ENCODE measurements at regions not wholly inside any gene's neighbourhood (a gene's known extent, or its start where the extent isn't known, plus 50 kb on each side); places are given as distances from the start of the nearest gene placed in this dataset.

- intact Hi-C loops (cut with micrococcal nuclease): no loop called here
Measured at GRCh38 chr5:107149243-107150005, 521.3 kb downstream of the EFNA5 start.

GRCh38 chr5:107147589-107147988 is 523.1 kb downstream of the EFNA5 start:
- ATAC-seq: no peak
- Histone ChIP-seq H3K27me3 (ENCODE audit: control insufficient read depth, insufficient read depth, low read length) (peaks cover 6% of the 10 kb centered on the region), H3K27ac (ENCODE audit: low read length) (no peak overlapping the region), H3K36me3 (ENCODE audit: control insufficient read depth, insufficient read depth, low read length) (no peaks in the 10 kb centered on the region), H3K4me3 (ENCODE audit: low read length) (no peak overlapping the region), H3K4me1 (ENCODE audit: control insufficient read depth, insufficient read depth, low read length) (no peaks in the 10 kb centered on the region), H3K9me3 (ENCODE audit: control insufficient read depth, insufficient read depth, low read length) (no peaks in the 10 kb centered on the region)
- no peaks in the 10 kb centered on the region for H3K4me1 Mint-ChIP-seq
- peaks cover 22 to 29% of the 10 kb centered on the region in 2 donors for H3K27me3 Mint-ChIP-seq (ENCODE audit: low read depth in 2 of 2)
- H3K4me3 Mint-ChIP-seq: no peak overlapping the region
- TF ChIP-seq CTCF (IDR thresholded peaks at IDR 0.05): no peak
- DNase-seq: no peak
- H3K36me3 Mint-ChIP-seq: no peaks in the 10 kb centered on the region
- WGBS (ENCODE audit: insufficient coverage): 80% methylated on average over 1 of the region's 1 CpG
- no peak overlapping the region for H3K27ac Mint-ChIP-seq
- H3K9me3 Mint-ChIP-seq: no peaks in the 10 kb centered on the region
- intact Hi-C loops (cut with micrococcal nuclease): no loop called here

More at GRCh38 chr5:107149243-107150005, 521.3 kb downstream of the EFNA5 start:
- WGBS (ENCODE audit: insufficient coverage): 77% methylated on average over 2 of the region's 3 CpGs
- H3K27ac ChIP-seq (ENCODE audit: low read length): no peak overlapping the region
- no peak for TF ChIP-seq CTCF (IDR thresholded peaks at IDR 0.05)
- no peak overlapping the region for H3K4me3 ChIP-seq (ENCODE audit: low read length)
- H3K36me3 ChIP-seq (ENCODE audit: control insufficient read depth, insufficient read depth, low read length): no peaks in the 10 kb centered on the region
- no peaks in the 10 kb centered on the region for H3K36me3 Mint-ChIP-seq
- no peaks in the 10 kb centered on the region for H3K9me3 ChIP-seq (ENCODE audit: control insufficient read depth, insufficient read depth, low read length)
- no peak overlapping the region for H3K27ac Mint-ChIP-seq
- H3K9me3 Mint-ChIP-seq: no peaks in the 10 kb centered on the region
- ATAC-seq: no peak
- no peak overlapping the region for H3K4me3 Mint-ChIP-seq
- DNase-seq: no peak
- no peaks in the 10 kb centered on the region for H3K4me1 ChIP-seq (ENCODE audit: control insufficient read depth, insufficient read depth, low read length)
- H3K27me3 ChIP-seq (ENCODE audit: control insufficient read depth, insufficient read depth, low read length): peaks cover 6% of the 10 kb centered on the region
- H3K4me1 Mint-ChIP-seq: no peaks in the 10 kb centered on the region
- H3K27me3 Mint-ChIP-seq (ENCODE audit: low read depth in 2 of 2): peaks cover 12 to 18% of the 10 kb centered on the region in 2 donors

- no peaks in the 10 kb centered on the region for H3K36me3 Mint-ChIP-seq
- no peaks in the 10 kb centered on the region for H3K4me1 Mint-ChIP-seq
- ATAC-seq (no peak), DNase-seq (no peak)
- Histone ChIP-seq H3K9me3 (ENCODE audit: control insufficient read depth, insufficient read depth, low read length) (no peaks in the 10 kb centered on the region), H3K4me3 (ENCODE audit: low read length) (no peak overlapping the region), H3K27me3 (ENCODE audit: control insufficient read depth, insufficient read depth, low read length) (peaks cover 6% of the 10 kb centered on the region), H3K36me3 (ENCODE audit: control insufficient read depth, insufficient read depth, low read length) (no peaks in the 10 kb centered on the region), H3K4me1 (ENCODE audit: control insufficient read depth, insufficient read depth, low read length) (no peaks in the 10 kb centered on the region), H3K27ac (ENCODE audit: low read length) (no peak overlapping the region)
- intact Hi-C loops (cut with micrococcal nuclease): no loop called here
- 100% methylated on average over 3 of the region's 4 CpGs for WGBS (ENCODE audit: insufficient coverage)
- TF ChIP-seq CTCF (IDR thresholded peaks at IDR 0.05): no peak
- peaks cover 22 to 32% of the 10 kb centered on the region in 2 donors for H3K27me3 Mint-ChIP-seq (ENCODE audit: low read depth in 2 of 2)
- no peak overlapping the region for H3K27ac Mint-ChIP-seq
- no peaks in the 10 kb centered on the region for H3K9me3 Mint-ChIP-seq
- H3K4me3 Mint-ChIP-seq: no peak overlapping the region
Measured at GRCh38 chr5:107146901-107147300, 523.8 kb downstream of the EFNA5 start.

GRCh38 chr5:107135391-107135790 is 535.3 kb downstream of the EFNA5 start:
- H3K27me3 ChIP-seq (ENCODE audit: control insufficient read depth, insufficient read depth, low read length): peaks cover 2% of the 10 kb centered on the region
- H3K4me3 Mint-ChIP-seq: no peak overlapping the region
- peaks cover 7 to 14% of the 10 kb centered on the region in 2 donors for H3K27me3 Mint-ChIP-seq (ENCODE audit: low read depth in 2 of 2)
- peaks cover 6% of the 10 kb centered on the region for H3K36me3 Mint-ChIP-seq
- no peak overlapping the region for H3K4me3 ChIP-seq (ENCODE audit: low read length)
- ATAC-seq (no peak), DNase-seq (no peak)
- no peaks in the 10 kb centered on the region for H3K36me3 ChIP-seq (ENCODE audit: control insufficient read depth, insufficient read depth, low read length)
- no peak overlapping the region for H3K27ac Mint-ChIP-seq
- no peaks in the 10 kb centered on the region for H3K4me1 Mint-ChIP-seq
- intact Hi-C loops (cut with micrococcal nuclease): no loop called here
- peaks cover 0 to 3% of the 10 kb centered on the region in 2 donors for H3K9me3 Mint-ChIP-seq
- no peak for TF ChIP-seq CTCF (IDR thresholded peaks at IDR 0.05)
- H3K9me3 ChIP-seq (ENCODE audit: control insufficient read depth, insufficient read depth, low read length): no peaks in the 10 kb centered on the region
- no peaks in the 10 kb centered on the region for H3K4me1 ChIP-seq (ENCODE audit: control insufficient read depth, insufficient read depth, low read length)
- 8% methylated on average over 2 of the region's 2 CpGs for WGBS (ENCODE audit: insufficient coverage)
- no peak overlapping the region for H3K27ac ChIP-seq (ENCODE audit: low read length)

Data from natural killer cell (primary cell).